CD4-positive, alpha-beta T cell (primary cell): ENCODE measurements at regions not wholly inside any gene's neighbourhood (a gene's known extent, or its start where the extent isn't known, plus 50 kb on each side); places are given as distances from the start of the nearest gene placed in this dataset.
"Not testable (repeated sequence)": the region's sequence is repeated elsewhere in the genome, so short reads cannot be mapped to it uniquely, and the experiment has no call there.

Experiments used
- ATAC-seq: fragments of 200-7000 bp; cut with Tn5 transposase; one replicate; pipeline ENCODE4 v1.10.0; 2022; ENCODE audit warnings: mild to moderate bottlenecking; ENCODE audit not compliant: poor library complexity
- CTCF ChIA-PET: fragments of 350-600 bp; sonication (Branson Sonifier 250); formaldehyde crosslinking; loops from one replicate; lab custom pipeline; 2021; ENCODE audit warnings: antibody characterized with exemption, inconsistent platforms; lab: Charles Lee
- POLR2A ChIA-PET: fragments of 350-600 bp; sonication (Branson Sonifier 250); formaldehyde crosslinking; loops from one replicate; lab custom pipeline; 2021; ENCODE audit warnings: antibody characterized with exemption, inconsistent platforms; lab: Charles Lee
- DNase-seq, 14 experiments: peaks; one replicate each; pipeline ENCODE4 v3.0.0-alpha.2; 2013 to 2020; ENCODE audit warnings: mixed read lengths in 2 of 14
- H3K27ac ChIP-seq, 2 donors: one replicate each; pipeline versions ENCODE4 v1.5.1 to v1.7.0; 2013; ENCODE audit warnings: low read length in 2 of 2, low read depth in 1 of 2, mild to moderate bottlenecking in 1 of 2
- H3K27me3 ChIP-seq, 2 experiments: 1 replicate in 1 of 2; 2 replicates in 1 of 2; pipeline versions ENCODE4 v1.6.1 to v1.7.0; 2013; ENCODE audit warnings: low read length in 2 of 2, control low read depth in 1 of 2, mild to moderate bottlenecking in 1 of 2, moderate library complexity in 1 of 2; ENCODE audit not compliant: insufficient read depth in 2 of 2, control insufficient read depth in 1 of 2
- H3K36me3 ChIP-seq: one replicate; pipeline ENCODE4 v1.6.1; 2013; ENCODE audit warnings: low read length, control low read depth; ENCODE audit not compliant: insufficient read depth
- H3K4me1 ChIP-seq: one replicate; pipeline ENCODE4 v1.6.1; 2013; ENCODE audit warnings: low read length, control low read depth; ENCODE audit not compliant: insufficient read depth
- H3K4me3 ChIP-seq: one replicate; pipeline ENCODE4 v1.5.1; 2013; ENCODE audit warnings: mild to moderate bottlenecking, low read length, moderate library complexity
- H3K9me3 ChIP-seq, 2 experiments: 1 replicate in 1 of 2; 2 replicates in 1 of 2; pipeline versions ENCODE4 v1.6.1 to v1.7.0; 2013; ENCODE audit warnings: low read length in 2 of 2, mild to moderate bottlenecking in 2 of 2, control low read depth in 1 of 2, moderate library complexity in 1 of 2; ENCODE audit not compliant: control insufficient read depth in 1 of 2, insufficient read depth in 1 of 2
- H3K27ac Mint-ChIP-seq: one replicate; pipeline ENCODE4 v1.8.0; 2020; ENCODE audit warnings: mixed read lengths
- H3K27me3 Mint-ChIP-seq: one replicate; pipeline ENCODE4 v1.8.0; 2021; ENCODE audit warnings: mixed read lengths
- H3K36me3 Mint-ChIP-seq: one replicate; pipeline ENCODE4 v1.8.0; 2021; ENCODE audit warnings: low read depth, mixed read lengths
- H3K4me1 Mint-ChIP-seq: one replicate; pipeline ENCODE4 v1.8.0; 2021; ENCODE audit warnings: low read depth, mixed read lengths
- H3K4me3 Mint-ChIP-seq: one replicate; pipeline ENCODE4 v1.8.0; 2020; ENCODE audit warnings: mild to moderate bottlenecking, mixed read lengths
- H3K9me3 Mint-ChIP-seq: one replicate; pipeline ENCODE4 v1.8.0; 2020; ENCODE audit warnings: mixed read lengths
- CTCF ChIP-seq: fragments of 200-600 bp; IDR thresholded peaks from one replicate; pipeline ENCODE4 v1.8.0; 2022; ENCODE audit warnings: antibody characterized with exemption, mild to moderate bottlenecking
- intact Hi-C, 2 experiments: fragments of 100-400 bp; cut with DNase I in 1 of 2; cut with micrococcal nuclease in 1 of 2; formaldehyde crosslinking; loops; one replicate each; pipeline versions ENCODE4 v1.15.1 to v1.9.0; 2023 to 2025; cut with DNase I, micrococcal nuclease

- Histone ChIP-seq H3K4me1 (no peaks in the 10 kb centered on the region), H3K4me3 (no peak overlapping the region), H3K27ac (no peak overlapping the region), H3K9me3 (no peaks in the 10 kb centered on the region), H3K27me3 (no peaks in the 10 kb centered on the region), H3K36me3 (no peaks in the 10 kb centered on the region)
- peaks cover 2% of the 10 kb centered on the region for H3K9me3 Mint-ChIP-seq
- ATAC-seq (no peak), DNase-seq (no peak)
- no peak for TF ChIP-seq CTCF
- H3K27ac Mint-ChIP-seq: no peak overlapping the region
- ChIA-PET POLR2A (no interaction called here), CTCF (no interaction called here)
- no peaks in the 10 kb centered on the region for H3K36me3 Mint-ChIP-seq
- H3K4me3 Mint-ChIP-seq: no peak overlapping the region
- intact Hi-C loops: no loop called here
- no peaks in the 10 kb centered on the region for H3K4me1 Mint-ChIP-seq
- peaks cover 9% of the 10 kb centered on the region for H3K27me3 Mint-ChIP-seq
Measured at GRCh38 chr1:78334952-78335351, 155.8 kb upstream of the PTGFR start.

GRCh38 chr1:78336751-78337150 is 154.0 kb upstream of the PTGFR start:
- H3K27ac ChIP-seq, H3K27me3 ChIP-seq, H3K9me3 Mint-ChIP-seq, H3K4me1 ChIP-seq, ATAC-seq, intact Hi-C loops, H3K36me3 ChIP-seq, H3K9me3 ChIP-seq, POLR2A ChIA-PET, H3K36me3 Mint-ChIP-seq, H3K27me3 Mint-ChIP-seq, CTCF ChIA-PET, H3K27ac Mint-ChIP-seq, H3K4me3 ChIP-seq, H3K4me3 Mint-ChIP-seq, DNase-seq, H3K4me1 Mint-ChIP-seq: not testable (repeated sequence)

- H3K36me3 ChIP-seq: no peaks in the 10 kb centered on the region
Measured at GRCh38 chr1:78339490-78339889, 151.3 kb upstream of the PTGFR start.

More at GRCh38 chr1:78339490-78339889, 151.3 kb upstream of the PTGFR start:
- Histone ChIP-seq H3K4me3 (no peak overlapping the region), H3K4me1 (no peaks in the 10 kb centered on the region), H3K9me3 (no peaks in the 10 kb centered on the region), H3K27me3 (no peaks in the 10 kb centered on the region), H3K27ac (no peak overlapping the region)
- POLR2A ChIA-PET: no interaction called here
- H3K4me1 Mint-ChIP-seq: no peaks in the 10 kb centered on the region
- ATAC-seq: no peak
- H3K27me3 Mint-ChIP-seq: peaks cover 4% of the 10 kb centered on the region
- H3K36me3 Mint-ChIP-seq: no peaks in the 10 kb centered on the region
- intact Hi-C loops: no loop called here
- CTCF ChIA-PET: interaction anchor here (1.2 kb wide), 1 partner anchor 21 kb away, joined by 3 read pairs; no protein-coding TSS in a partner anchor
- TF ChIP-seq CTCF: no peak
- H3K9me3 Mint-ChIP-seq: peaks cover 2% of the 10 kb centered on the region
- H3K4me3 Mint-ChIP-seq: no peak overlapping the region
- no peak for DNase-seq
- no peak overlapping the region for H3K27ac Mint-ChIP-seq
